Endothelial cell of umbilical vein (primary cell): ENCODE measurements at regions not wholly inside any gene's neighbourhood (a gene's known extent, or its start where the extent isn't known, plus 50 kb on each side); places are given as distances from the start of the nearest gene placed in this dataset.

ENCODE experiments used
- BruUV-seq: library from RNA; stranded (reverse); fragments of 400-500 nt; replicated peaks from 2 replicates; lab custom pipeline; 2021; lab: Mats Ljungman, UMichigan
- CTCF ChIA-PET: fragments of 300-600, 350-600 bp; sonication (Branson Sonifier 250); formaldehyde crosslinking; loops from one replicate; lab custom pipeline; 2021; ENCODE audit warnings: antibody characterized with exemption, inconsistent platforms; lab: Charles Lee
- POLR2A ChIA-PET: fragments of 300-600, 350-600 bp; sonication (Branson Sonifier 250); formaldehyde crosslinking; loops from one replicate; lab custom pipeline; 2021; ENCODE audit warnings: antibody characterized with exemption, inconsistent platforms; lab: Charles Lee
- DNase-seq: peaks from one replicate; pipeline ENCODE4 v3.0.0-alpha.2; 2011; ENCODE audit warnings: low read depth, low spot score
- FAIRE-seq: peaks from 2 replicates; lab custom pipeline; 2011; peaks lifted over from hg19 to GRCh38; lab: Jason Lieb, UNC
- H2AFZ ChIP-seq: 2 replicates; pipeline ENCODE4 v1.6.0; 2012; ENCODE audit warnings: low read depth, low read length, control low read depth, inconsistent platforms
- H3K27ac ChIP-seq: 2 replicates; pipeline ENCODE4 v1.5.1; 2011; ENCODE audit warnings: low read depth, mild to moderate bottlenecking, control low read depth, low read length, moderate library complexity; ENCODE audit not compliant: insufficient read depth
- H3K27me3 ChIP-seq, 2 experiments: 2 replicates each; pipeline versions ENCODE4 v1.6.0 to v1.6.1; 2011; ENCODE audit warnings: low read length in 2 of 2, mixed read lengths in 1 of 2; ENCODE audit not compliant: control insufficient read depth in 2 of 2, insufficient read depth in 2 of 2
- H3K36me3 ChIP-seq, 2 experiments: 2 replicates in 1 of 2; 3 replicates in 1 of 2; pipeline ENCODE4 v1.5.1; 2011; ENCODE audit warnings: low read length in 2 of 2, mild to moderate bottlenecking in 1 of 2, moderate library complexity in 1 of 2; ENCODE audit not compliant: control insufficient read depth in 2 of 2, insufficient read depth in 2 of 2; ENCODE audit errors: extremely low read depth in 1 of 2
- H3K4me1 ChIP-seq: 3 replicates; pipeline ENCODE4 v1.5.1; 2011; ENCODE audit warnings: mild to moderate bottlenecking, low read length; ENCODE audit not compliant: control insufficient read depth, insufficient read depth; ENCODE audit errors: extremely low read depth
- H3K4me2 ChIP-seq: 2 replicates; pipeline ENCODE4 v1.6.1; 2011; ENCODE audit warnings: low read length, control low read depth, mixed read lengths; ENCODE audit not compliant: insufficient read depth
- H3K4me3 ChIP-seq, 3 experiments: fragments of 200-600 bp in 1 of 3; sonication (generic), shearing (Covaris generic) in 1 of 3; replicated peaks in 1 of 3; 2 replicates each; pipeline ENCODE4 v1.5.1; 2011 to 2016; ENCODE audit warnings: control low read depth in 3 of 3, low read length in 3 of 3, mild to moderate bottlenecking in 2 of 3, inconsistent platforms in 1 of 3, low read depth in 1 of 3, moderate library complexity in 1 of 3; ENCODE audit not compliant: insufficient read depth in 1 of 3
- H3K79me2 ChIP-seq: 2 replicates; pipeline ENCODE4 v1.6.0; 2012; ENCODE audit warnings: low read length, inconsistent platforms; ENCODE audit not compliant: control insufficient read depth, insufficient read depth
- H3K9ac ChIP-seq: replicated peaks from 2 replicates; pipeline ENCODE3; 2011; ENCODE audit warnings: low read length, control low read depth; ENCODE audit not compliant: insufficient read depth; ENCODE audit errors: extremely low read depth
- H3K9me1 ChIP-seq: replicated peaks from 3 replicates; pipeline ENCODE4 v1.6.0; 2011; ENCODE audit warnings: mild to moderate bottlenecking, low read length; ENCODE audit not compliant: control insufficient read depth, insufficient read depth; ENCODE audit errors: extremely low read depth
- H3K9me3 ChIP-seq: replicated peaks from 2 replicates; pipeline ENCODE4 v1.5.1; 2012; ENCODE audit warnings: low read length, inconsistent platforms; ENCODE audit not compliant: control insufficient read depth, insufficient read depth
- H4K20me1 ChIP-seq: replicated peaks from 2 replicates; pipeline ENCODE3; 2011; ENCODE audit warnings: mild to moderate bottlenecking, low read length; ENCODE audit not compliant: control insufficient read depth, insufficient read depth; ENCODE audit errors: extremely low read depth
- EZH2 ChIP-seq: IDR thresholded peaks from 2 replicates; pipeline ENCODE4 v1.6.1; 2012; ENCODE audit warnings: borderline replicate concordance, low read depth, mild to moderate bottlenecking, moderate library complexity, low read length, inconsistent platforms; ENCODE audit not compliant: severe bottlenecking
- FOS ChIP-seq: IDR thresholded peaks from 2 replicates; pipeline ENCODE4 v1.6.1; 2011; ENCODE audit warnings: mild to moderate bottlenecking, low read length, moderate library complexity, borderline replicate concordance; ENCODE audit not compliant: insufficient read depth
- GATA2 ChIP-seq: IDR thresholded peaks from 2 replicates; pipeline ENCODE4 v1.7.0; 2011; ENCODE audit warnings: low read depth, mild to moderate bottlenecking, moderate library complexity, mixed read lengths, low read length; ENCODE audit not compliant: insufficient read length, insufficient read depth
- JUN ChIP-seq: IDR thresholded peaks from 2 replicates; pipeline ENCODE4 v1.6.1; 2011; ENCODE audit warnings: borderline replicate concordance, low read depth; ENCODE audit not compliant: insufficient read length, insufficient read depth
- MYC ChIP-seq: IDR thresholded peaks from one replicate; pipeline ENCODE4 v1.6.1; 2011; ENCODE audit warnings: mild to moderate bottlenecking, low read depth, low read length
- POLR2A ChIP-seq: IDR thresholded peaks from 2 replicates; pipeline ENCODE4 v1.6.1; 2012; ENCODE audit warnings: low read depth, mild to moderate bottlenecking, control low read depth, low read length
- POLR2AphosphoS5 ChIP-seq: IDR thresholded peaks from 2 replicates; pipeline ENCODE4 v1.6.1; 2012; ENCODE audit warnings: low read depth, mild to moderate bottlenecking, control low read depth, low read length, moderate library complexity; ENCODE audit not compliant: insufficient read depth
- dilution Hi-C: fragments of 300-500 bp; cut with MboI; formaldehyde crosslinking; loops from one replicate; pipeline ENCODE4 v1.15.0; 2019; ENCODE audit warnings: low sequenced_read_pairs; ENCODE audit not compliant: extremely low pct_ligation_motif_present
- intact Hi-C: fragments of 100-400 bp; cut with micrococcal nuclease; formaldehyde crosslinking; loops from one replicate; pipeline ENCODE4 v1.10.0; 2022
- TF ChIP-seq, protein P1 (sequence below): IDR thresholded peaks from 2 replicates; pipeline ENCODE4 v1.6.1; 2011; ENCODE audit not compliant: insufficient read depth, insufficient read length
- TF ChIP-seq, protein P2 (sequence below), 2 donors: IDR thresholded peaks; 1 replicate in 1 of 2; 2 replicates in 1 of 2; pipeline ENCODE4 v1.5.1; 2011; ENCODE audit warnings: low read length in 2 of 2, mild to moderate bottlenecking in 2 of 2, moderate library complexity in 2 of 2, control low read depth in 1 of 2, inconsistent platforms in 1 of 2, low read depth in 1 of 2; ENCODE audit not compliant: insufficient read depth in 1 of 2; ENCODE audit errors: extremely low read depth in 1 of 2

DNA sequence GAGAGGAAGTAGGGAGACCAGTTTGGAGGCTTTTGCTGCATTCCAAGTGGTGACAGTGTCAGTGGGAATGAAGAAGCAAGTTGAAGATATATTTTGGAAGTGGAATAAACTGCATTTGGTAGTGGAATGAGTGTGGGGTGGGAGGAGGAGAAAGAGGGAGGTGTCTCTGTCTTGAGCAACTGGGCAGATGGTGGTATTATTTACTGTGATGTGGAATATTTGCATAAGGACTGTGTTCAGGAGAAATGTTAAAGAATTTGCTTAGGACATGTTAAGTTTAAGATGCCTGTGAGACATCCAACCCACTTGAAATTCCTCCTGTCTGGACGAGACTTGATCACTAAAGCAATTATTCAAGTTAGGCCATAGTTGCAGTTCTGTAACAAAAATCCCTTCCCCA, 448.9 kb upstream of the AMOT start:
- POLR2A ChIA-PET: no interaction called here
- no peaks in the 10 kb centered on the region for H3K4me1 ChIP-seq
- FAIRE-seq: no peak
- no peak overlapping the region for H3K4me3 ChIP-seq
- H3K9me1 ChIP-seq: no peaks in the 10 kb centered on the region
- H3K9ac ChIP-seq: no peak overlapping the region
- H4K20me1 ChIP-seq: no peaks in the 10 kb centered on the region
- dilution Hi-C loops (no loop called here), intact Hi-C loops (no loop called here)
- CTCF ChIA-PET: no interaction called here
- TF ChIP-seq, protein P1, sequence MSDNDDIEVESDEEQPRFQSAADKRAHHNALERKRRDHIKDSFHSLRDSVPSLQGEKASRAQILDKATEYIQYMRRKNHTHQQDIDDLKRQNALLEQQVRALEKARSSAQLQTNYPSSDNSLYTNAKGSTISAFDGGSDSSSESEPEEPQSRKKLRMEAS: no peak
- no peak overlapping the region for H2AFZ ChIP-seq
- no peaks in the 10 kb centered on the region for H3K9me3 ChIP-seq
- no peak overlapping the region for H3K27ac ChIP-seq
- no peak overlapping the region for H3K4me2 ChIP-seq
- no peaks in the 10 kb centered on the region for H3K79me2 ChIP-seq
- BruUV-seq: no TSS peak
- H3K27me3 ChIP-seq: no peaks in the 10 kb centered on the region
- no peak for DNase-seq
- no peaks in the 10 kb centered on the region for H3K36me3 ChIP-seq

DNA sequence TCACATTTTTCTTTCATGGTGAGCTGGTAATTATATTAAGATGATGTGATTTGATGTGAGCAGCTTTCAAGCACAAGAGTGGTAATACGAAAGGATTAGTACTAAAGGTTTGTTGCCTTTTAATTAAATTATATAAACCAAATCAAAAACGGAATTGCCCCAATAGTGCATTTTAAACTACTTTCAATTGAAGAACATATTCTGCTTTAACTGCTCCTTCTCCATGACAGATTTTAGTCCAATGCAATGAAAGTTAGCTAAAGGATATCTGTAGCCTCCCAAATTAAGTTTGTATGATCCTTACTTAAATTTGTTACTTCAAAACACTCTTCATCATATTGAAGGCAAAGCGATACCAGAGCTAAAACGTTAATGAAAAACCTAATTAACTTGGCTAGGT, 447.1 kb upstream of the AMOT start:
- no peaks in the 10 kb centered on the region for H3K4me1 ChIP-seq
- dilution Hi-C loops: no loop called here
- no peak overlapping the region for H3K27ac ChIP-seq
- FAIRE-seq: no peak
- H3K4me2 ChIP-seq: no peak overlapping the region
- ChIA-PET CTCF (no interaction called here), POLR2A (no interaction called here)
- H3K9me3 ChIP-seq: no peaks in the 10 kb centered on the region
- H3K36me3 ChIP-seq: no peaks in the 10 kb centered on the region
- intact Hi-C loops: no loop called here
- no peaks in the 10 kb centered on the region for H3K9me1 ChIP-seq
- H3K79me2 ChIP-seq: no peaks in the 10 kb centered on the region
- H3K27me3 ChIP-seq: no peaks in the 10 kb centered on the region
- no peak for TF ChIP-seq POLR2A
- TF ChIP-seq EZH2: no peak
- no peak for TF ChIP-seq GATA2
- no peak for TF ChIP-seq FOS
- TF ChIP-seq JUN: no peak
- TF ChIP-seq, protein P2, sequence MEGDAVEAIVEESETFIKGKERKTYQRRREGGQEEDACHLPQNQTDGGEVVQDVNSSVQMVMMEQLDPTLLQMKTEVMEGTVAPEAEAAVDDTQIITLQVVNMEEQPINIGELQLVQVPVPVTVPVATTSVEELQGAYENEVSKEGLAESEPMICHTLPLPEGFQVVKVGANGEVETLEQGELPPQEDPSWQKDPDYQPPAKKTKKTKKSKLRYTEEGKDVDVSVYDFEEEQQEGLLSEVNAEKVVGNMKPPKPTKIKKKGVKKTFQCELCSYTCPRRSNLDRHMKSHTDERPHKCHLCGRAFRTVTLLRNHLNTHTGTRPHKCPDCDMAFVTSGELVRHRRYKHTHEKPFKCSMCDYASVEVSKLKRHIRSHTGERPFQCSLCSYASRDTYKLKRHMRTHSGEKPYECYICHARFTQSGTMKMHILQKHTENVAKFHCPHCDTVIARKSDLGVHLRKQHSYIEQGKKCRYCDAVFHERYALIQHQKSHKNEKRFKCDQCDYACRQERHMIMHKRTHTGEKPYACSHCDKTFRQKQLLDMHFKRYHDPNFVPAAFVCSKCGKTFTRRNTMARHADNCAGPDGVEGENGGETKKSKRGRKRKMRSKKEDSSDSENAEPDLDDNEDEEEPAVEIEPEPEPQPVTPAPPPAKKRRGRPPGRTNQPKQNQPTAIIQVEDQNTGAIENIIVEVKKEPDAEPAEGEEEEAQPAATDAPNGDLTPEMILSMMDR (IDR thresholded peaks at IDR 0.05; ENCODE audit: extremely low read depth in 1 of 2, insufficient read depth in 1 of 2, low read depth in 1 of 2, low read length in 2 of 2): no peak
- no peak for TF ChIP-seq POLR2AphosphoS5
- no peak for TF ChIP-seq MYC
- no peak overlapping the region for H2AFZ ChIP-seq
- DNase-seq: no peak
- no peak overlapping the region for H3K4me3 ChIP-seq
- H4K20me1 ChIP-seq: no peaks in the 10 kb centered on the region
- BruUV-seq: no TSS peak
- H3K9ac ChIP-seq: no peak overlapping the region
